Stimulated activated CD4-positive, alpha-beta T cell treated with anti-CD3 and anti-CD28 coated beads, Interleukin-1b, Interleukin-23, amount 100 ng/mL, for 4 hours (primary cell): ENCODE measurements at regions not wholly inside any gene's neighbourhood (a gene's known extent, or its start where the extent isn't known, plus 50 kb on each side); places are given as distances from the start of the nearest gene placed in this dataset.
"Not testable (repeated sequence)": the region's sequence is repeated elsewhere in the genome, so short reads cannot be mapped to it uniquely, and the experiment has no call there.

Source experiments
- DNase-seq, 2 donors: peaks; one replicate each; pipeline ENCODE4 v3.0.0-alpha.2; 2020; ENCODE audit warnings: low read depth in 2 of 2

GRCh38 chr6:14478381-14479225, 361.0 kb downstream of the CD83 start:
- no peak for DNase-seq

DNA sequence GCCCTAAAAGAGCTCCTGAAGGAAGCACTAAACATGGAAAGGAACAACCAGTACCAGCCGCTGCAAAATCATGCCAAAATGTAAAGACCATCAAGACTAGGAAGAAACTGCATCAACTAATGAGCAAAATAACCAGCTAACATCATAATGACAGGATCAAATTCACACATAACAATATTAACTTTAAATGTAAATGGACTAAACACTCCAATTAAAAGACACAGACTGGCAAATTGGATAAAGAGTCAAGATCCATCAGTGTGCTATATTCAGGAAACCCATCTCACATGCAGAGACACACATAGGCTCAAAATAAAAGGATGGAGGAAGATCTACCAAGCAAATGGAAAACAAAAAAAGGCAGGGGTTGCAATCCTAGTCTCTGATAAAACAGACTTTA, 364.4 kb downstream of the CD83 start:
- DNase-seq, result not testable (repeated sequence)

GRCh38 chr6:14487625-14488024, 370.1 kb downstream of the CD83 start:
- no peak for DNase-seq

DNA sequence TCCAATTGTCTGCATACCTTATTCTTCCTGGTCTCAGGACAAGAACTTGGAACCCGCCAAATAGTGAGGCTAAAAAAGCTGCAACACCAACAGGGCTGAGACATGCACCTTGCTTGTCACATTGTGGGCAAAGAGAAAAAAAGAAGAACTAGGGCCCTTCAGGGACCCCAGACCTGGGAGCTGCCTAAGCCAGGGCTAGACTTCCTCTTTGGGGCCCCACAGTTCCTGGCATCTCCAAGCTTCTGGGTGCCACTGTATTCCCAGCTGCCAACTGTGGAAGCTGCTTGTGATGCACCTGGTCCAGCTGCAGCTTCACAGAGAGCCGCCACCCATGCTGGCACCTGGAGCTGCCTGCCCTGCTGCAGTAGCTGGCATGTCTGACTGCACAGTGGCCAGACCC, 370.6 kb downstream of the CD83 start:
- DNase-seq, result no peak

DNA sequence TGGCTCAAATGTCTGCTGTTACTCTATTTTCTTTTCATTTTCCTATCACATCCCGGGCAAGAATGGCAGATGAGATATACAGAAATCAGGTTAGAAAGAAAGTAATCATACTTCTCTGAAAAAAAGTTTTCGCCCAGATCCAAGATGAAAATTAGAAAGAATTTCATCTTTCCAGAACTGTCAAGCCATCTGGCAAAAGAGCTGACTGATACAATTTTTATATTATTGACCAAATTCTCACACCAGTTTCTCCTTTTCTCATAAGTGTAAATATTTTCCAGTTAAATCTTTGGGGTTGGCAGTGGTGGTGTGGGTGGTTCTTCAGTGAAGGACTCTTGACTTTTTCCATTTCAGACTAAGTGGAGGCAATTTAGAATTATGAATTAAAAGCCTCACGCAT, 371.9 kb downstream of the CD83 start:
- no peak for DNase-seq

- no peak for DNase-seq
Measured at GRCh38 chr6:14498748-14499147, 381.2 kb downstream of the CD83 start.

DNA sequence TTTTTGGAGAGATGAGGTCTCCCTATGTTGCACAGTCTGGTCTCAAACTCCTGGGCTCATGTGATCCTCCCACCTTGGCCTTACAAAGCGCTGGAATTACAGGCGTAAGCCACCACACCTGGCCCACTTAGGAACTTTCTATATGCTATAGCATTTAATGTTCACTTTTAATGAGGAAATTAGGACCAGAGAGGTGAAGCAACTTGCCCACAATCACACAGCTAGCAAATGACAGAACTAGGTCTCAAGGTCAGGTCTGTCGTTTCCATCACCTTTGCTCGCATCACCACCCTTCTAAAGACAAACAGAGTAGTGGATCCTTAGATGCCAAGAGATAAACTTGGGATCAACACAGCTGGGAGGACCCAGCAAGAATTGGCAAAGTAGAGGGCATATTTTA, 381.7 kb downstream of the CD83 start:
- DNase-seq, result no peak

GRCh38 chr6:14499841-14500240, 382.3 kb downstream of the CD83 start:
- DNase-seq, result no peak

DNA sequence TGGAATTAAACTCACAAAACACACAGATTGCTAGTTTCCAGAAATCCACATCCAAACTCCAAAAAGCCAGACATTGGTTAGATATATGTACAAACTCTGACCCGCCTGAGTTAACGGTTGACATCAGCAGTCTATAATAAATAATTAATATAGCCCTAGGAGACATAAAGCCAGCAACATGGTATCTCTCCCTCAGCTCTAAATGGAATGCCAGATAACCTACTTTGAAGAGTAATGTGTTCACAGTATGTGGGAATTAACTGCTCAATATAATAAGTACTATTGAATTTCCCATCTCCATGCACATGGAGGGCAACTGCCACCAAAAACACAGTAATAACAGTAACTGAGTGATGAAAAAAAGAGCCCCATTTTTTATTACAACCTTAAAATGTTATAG, 383.2 kb downstream of the CD83 start:
- DNase-seq, result no peak

DNA sequence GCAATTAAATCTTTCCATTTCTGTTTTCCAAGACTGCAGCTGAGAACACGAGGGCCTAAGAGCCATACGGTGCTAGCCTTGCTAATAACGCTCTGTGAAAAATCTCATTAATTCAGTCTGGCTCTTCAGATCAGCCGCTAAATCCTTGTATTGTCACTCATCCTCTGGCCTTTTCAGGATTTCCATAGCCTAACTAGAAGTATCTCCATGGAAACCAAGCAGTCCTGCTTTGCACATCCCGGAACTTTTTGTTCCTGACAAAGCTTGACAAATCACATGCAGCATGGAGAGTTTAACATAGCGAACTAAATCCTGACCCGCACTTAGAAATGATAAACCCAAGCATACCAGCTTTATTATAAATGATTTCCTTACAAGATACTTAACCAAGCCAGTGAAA, 383.7 kb downstream of the CD83 start:
- no peak for DNase-seq

GRCh38 chr6:14501914-14502313, 384.3 kb downstream of the CD83 start:
- DNase-seq, result no peak

- DNase-seq, result no peak
Measured at GRCh38 chr6:14502551-14502950, 385.0 kb downstream of the CD83 start.

- no peak for DNase-seq
Measured at GRCh38 chr6:14505401-14505800, 387.8 kb downstream of the CD83 start.

DNA sequence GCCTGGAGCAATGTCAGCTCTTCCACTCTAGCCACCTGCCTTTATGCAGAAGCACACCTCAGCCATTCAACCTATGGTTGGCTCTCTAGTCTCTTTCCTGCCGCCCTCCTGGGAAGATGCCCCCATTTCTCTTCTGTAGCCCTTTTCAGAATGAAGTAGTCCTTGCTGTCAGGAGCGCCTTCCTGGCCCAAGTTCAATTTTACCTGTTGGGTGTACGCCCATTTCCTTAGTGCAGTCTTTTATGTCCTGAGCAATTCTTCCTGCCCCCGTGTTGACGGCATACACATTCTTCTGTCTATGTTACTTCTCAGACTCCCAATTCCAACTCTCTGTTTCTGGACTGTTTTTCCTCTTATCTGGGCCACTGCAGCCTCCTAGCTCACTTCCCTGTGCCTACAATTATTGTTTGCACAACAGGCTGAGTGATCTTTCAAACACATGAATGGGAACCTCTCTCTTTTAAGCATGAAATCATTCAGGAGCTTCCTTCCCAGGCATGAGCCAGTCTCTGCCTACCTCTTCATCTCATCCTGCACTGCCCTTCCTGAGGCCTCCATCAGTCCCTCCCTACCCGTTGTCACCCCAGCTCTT, 389.2 kb downstream of the CD83 start:
- no peak for DNase-seq

DNA sequence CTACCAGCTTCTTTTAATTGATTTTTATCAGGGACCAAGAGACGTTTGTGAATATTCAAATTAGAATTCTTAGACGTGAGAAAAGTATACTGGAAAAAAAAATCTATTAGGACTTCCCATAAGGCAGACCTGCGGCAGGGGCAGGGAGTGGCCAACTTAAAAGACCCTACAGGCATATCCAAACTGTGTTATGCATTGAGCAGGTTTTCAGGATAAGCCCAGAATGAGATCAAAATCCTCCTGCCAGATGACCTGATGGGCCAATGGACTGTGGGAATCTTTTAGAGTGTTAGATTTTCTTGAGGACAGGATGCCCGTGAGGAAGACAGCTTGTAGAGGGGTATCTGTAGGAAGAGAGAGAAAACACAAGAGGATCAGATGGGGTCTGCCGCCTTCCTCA, 391.5 kb downstream of the CD83 start:
- no peak for DNase-seq

GRCh38 chr6:14510038-14510437, 392.5 kb downstream of the CD83 start:
- no peak for DNase-seq

DNA sequence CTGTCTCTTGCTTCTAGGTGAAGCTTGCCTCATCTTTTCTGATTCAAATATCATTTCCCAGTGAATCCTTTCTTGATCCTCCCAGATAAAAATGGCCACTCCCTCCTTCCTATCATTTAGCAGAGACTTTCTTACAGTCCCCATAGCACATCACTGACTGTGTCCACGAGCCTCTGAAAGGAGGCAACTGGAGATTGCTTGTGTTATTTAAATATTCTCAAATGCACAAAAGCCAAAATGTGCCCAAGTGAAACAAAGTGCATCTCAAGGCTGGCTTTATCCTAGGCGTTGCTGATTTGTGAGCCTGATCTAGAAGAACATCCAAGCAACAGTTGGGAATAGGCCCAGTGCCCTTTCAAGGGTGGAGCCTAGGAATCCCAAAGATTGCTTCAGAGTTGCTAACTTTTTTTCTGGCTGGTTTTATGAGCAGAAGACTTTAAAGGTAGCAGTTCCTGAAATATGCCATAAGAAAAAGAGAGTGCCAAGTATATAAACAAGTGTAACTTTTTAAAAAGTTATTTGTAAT, 393.6 kb downstream of the CD83 start:
- no peak for DNase-seq

- no peak for DNase-seq
Measured at GRCh38 chr6:14512246-14512645, 394.7 kb downstream of the CD83 start.

- DNase-seq, result no peak
Measured at GRCh38 chr6:14513496-14514393, 396.2 kb downstream of the CD83 start.

DNA sequence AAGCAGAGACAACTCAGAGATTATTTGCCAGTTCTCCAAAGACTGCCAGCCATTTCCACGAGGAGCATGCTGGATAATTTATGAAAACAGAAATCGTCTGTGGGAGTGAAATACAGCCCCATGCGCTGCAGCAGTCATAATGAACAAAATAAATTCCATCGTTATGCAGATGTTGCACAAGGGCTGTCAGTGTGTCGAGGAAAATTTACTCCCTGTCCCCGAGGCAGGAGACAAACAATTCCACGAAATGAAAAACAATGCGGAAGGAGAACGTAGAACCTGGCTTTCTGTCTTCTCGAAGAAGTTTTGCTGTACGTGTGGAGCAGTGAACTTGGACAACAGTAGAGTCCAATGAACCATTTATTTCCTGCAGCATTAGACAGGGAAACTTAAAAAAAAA, 399.4 kb downstream of the CD83 start:
- DNase-seq, result no peak

GRCh38 chr6:14517516-14518105, 400.0 kb downstream of the CD83 start:
- no peak for DNase-seq
